Right lobe of liver (tissue), 6 donors: ENCODE measurements at regions not wholly inside any gene's neighbourhood (a gene's known extent, or its start where the extent isn't known, plus 50 kb on each side); places are given as distances from the start of the nearest gene placed in this dataset.
"Not testable (repeated sequence)": the region's sequence is repeated elsewhere in the genome, so short reads cannot be mapped to it uniquely, and the experiment has no call there.

Experiments
- ATAC-seq, 4 donors: fragments of 200-7000 bp; cut with Tn5 transposase; one replicate each; pipeline ENCODE4 v1.9.1; 2020; ENCODE audit warnings: mild to moderate bottlenecking in 4 of 4, moderate library complexity in 4 of 4
- DNase-seq, 3 donors: peaks; one replicate each; pipeline ENCODE4 v3.0.0-alpha.2; 2020
- H3K27ac ChIP-seq, 3 donors: fragments of 200-600 bp; one replicate each; pipeline ENCODE4 v1.8.0; 2022
- H3K27me3 ChIP-seq, 2 donors: fragments of 200-600 bp; one replicate each; pipeline ENCODE4 v1.8.0; 2022
- H3K36me3 ChIP-seq, 4 donors: fragments of 200-600 bp; sonication (generic) in 1 of 4; one replicate each; pipeline versions ENCODE4 v1.5.1 to v1.8.0; 2017 to 2022; ENCODE audit warnings: control low read depth in 1 of 4
- H3K4me1 ChIP-seq, 4 donors: fragments of 200-600 bp; sonication (generic) in 1 of 4; one replicate each; pipeline versions ENCODE4 v1.5.1 to v1.8.0; 2017 to 2022; ENCODE audit warnings: control low read depth in 1 of 4
- H3K4me3 ChIP-seq, 3 donors: fragments of 200-600 bp; one replicate each; pipeline ENCODE4 v1.8.0; 2022
- H3K9me3 ChIP-seq, 4 donors: fragments of 200-600 bp; sonication (generic) in 1 of 4; one replicate each; pipeline versions ENCODE4 v1.5.1 to v1.8.0; 2017 to 2022; ENCODE audit warnings: control low read depth in 1 of 4
- CTCF ChIP-seq, 4 donors: fragments of 200-600 bp in 3 of 4; fragments of 450-650 bp in 1 of 4; IDR thresholded peaks; one replicate each; pipeline versions ENCODE4 v1.5.1 to v1.8.0; 2016 to 2022; ENCODE audit warnings: antibody characterized with exemption in 4 of 4, mild to moderate bottlenecking in 2 of 4
- POLR2A ChIP-seq: fragments of 450-650 bp; IDR thresholded peaks from one replicate; pipeline ENCODE4 v1.6.1; 2017; ENCODE audit warnings: antibody characterized with exemption, mild to moderate bottlenecking
- WGBS: methylation state at CpG from one replicate; pipeline ENCODE4 v1.1.6; 2018; ENCODE audit warnings: low coverage, low lambda C conversion rate; ENCODE audit not compliant: insufficient coverage; ENCODE audit errors: missing lambda C conversion rate; 5-methylcytosine and 5-hydroxymethylcytosine counted together
- intact Hi-C, 2 donors: fragments of 100-400 bp; cut with DNase I; formaldehyde crosslinking; loops; one replicate each; pipeline versions ENCODE4 v1.11.2 to v1.14.1; 2022
- donor health status: DM: no; HTN: yes; CAD: no.
- donor health status: DM: no; HTN: no; CAD: no.
- donor health status: DM: no; HTN: no; CAD: no.
- donor health status: DM: no; HTN: yes; CAD: no.
- donor health status: DM: no; HTN: yes; CAD: no.

DNA sequence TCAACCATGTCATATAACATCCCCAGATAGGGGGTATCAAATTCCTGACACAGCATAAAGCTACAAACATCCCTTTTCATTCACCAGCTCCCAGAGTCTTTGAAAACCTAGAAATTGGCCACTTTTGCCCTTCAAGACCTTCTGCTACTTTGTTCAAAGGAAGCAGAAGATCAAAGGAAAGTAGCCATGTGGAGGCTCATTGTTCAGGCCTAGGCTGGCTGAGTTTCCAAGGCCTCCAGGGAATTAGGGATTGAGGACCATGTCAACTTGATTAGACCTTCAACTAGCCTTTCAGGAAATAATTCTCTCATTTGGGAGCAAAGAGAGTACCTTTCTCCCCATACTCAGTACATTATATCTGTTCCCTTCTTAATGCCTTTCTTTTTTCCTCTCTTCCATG, 66.8 kb upstream of the ATXN3L start:
- Histone ChIP-seq H3K36me3 (no peaks in the 10 kb centered on the region), H3K27ac (no peak overlapping the region), H3K4me1 (no peaks in the 10 kb centered on the region), H3K4me3 (no peak overlapping the region), H3K9me3 (peaks cover 0 to 3% (median 0%) of the 10 kb centered on the region in 4 donors), H3K27me3 (no peaks in the 10 kb centered on the region)
- TF ChIP-seq POLR2A (no peak), CTCF (IDR thresholded peaks at IDR 0.05) (no peak)
- no peak for ATAC-seq
- DNase-seq = no peak
- intact Hi-C loops = no loop called here

DNA sequence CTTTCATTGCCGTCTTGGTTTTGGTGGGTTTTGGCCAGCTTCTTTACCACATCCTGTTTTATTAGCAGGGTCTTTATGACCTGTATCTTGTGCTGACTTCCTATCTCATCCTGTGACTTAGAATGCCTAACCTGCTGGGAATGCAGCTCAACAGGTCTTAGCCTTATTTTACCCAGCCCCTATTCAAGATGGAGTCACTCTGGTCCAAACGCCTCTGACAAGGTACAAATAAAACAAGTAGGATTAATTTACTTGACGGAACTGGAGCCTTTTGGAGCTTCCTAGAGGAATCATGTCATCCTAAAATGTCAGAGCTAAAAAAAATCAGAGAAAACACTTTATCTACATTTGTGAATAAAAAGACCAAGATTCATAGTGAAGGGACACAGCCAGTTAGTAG, 66.2 kb upstream of the ATXN3L start:
- Histone ChIP-seq H3K27me3 (no peaks in the 10 kb centered on the region), H3K36me3 (no peaks in the 10 kb centered on the region), H3K9me3 (peaks cover 0 to 3% (median 0%) of the 10 kb centered on the region in 4 donors), H3K4me1 (no peaks in the 10 kb centered on the region), H3K4me3 (no peak overlapping the region), H3K27ac (no peak overlapping the region)
- no peak for TF ChIP-seq POLR2A
- TF ChIP-seq CTCF (IDR thresholded peaks at IDR 0.05) = no peak
- DNase-seq (no peak), ATAC-seq (no peak)
- intact Hi-C loops = no loop called here
- WGBS = 53% methylated on average over 3 of the region's 3 CpGs

DNA sequence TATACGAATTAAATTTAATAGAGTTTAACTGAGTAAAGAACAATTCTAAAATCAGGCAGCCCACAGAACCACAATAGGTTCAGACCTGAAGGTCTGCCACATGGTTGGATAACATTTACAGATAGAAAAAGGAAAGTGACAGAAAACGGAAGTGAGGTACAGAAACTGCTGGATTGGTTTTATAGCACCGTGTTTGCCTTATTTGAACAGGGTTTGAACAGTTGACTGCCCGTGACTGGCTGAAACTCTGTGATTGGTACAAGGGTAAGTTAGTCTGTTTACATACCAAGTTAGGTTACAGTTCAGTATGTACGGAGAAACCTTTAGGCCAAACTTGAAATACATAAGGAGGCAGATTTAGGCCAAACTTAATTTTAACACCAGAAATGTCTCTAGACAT, 64.1 kb upstream of the ATXN3L start:
- WGBS = 42% methylated on average over 5 of the region's 5 CpGs
- TF ChIP-seq POLR2A (no peak), CTCF (IDR thresholded peaks at IDR 0.05) (no peak)
- ATAC-seq (peak in 2 of 4 donors; percentile 46 to 54), DNase-seq (no peak)
- H3K9me3 ChIP-seq = peaks cover 0 to 3% (median 0%) of the 10 kb centered on the region in 4 donors
- H3K27ac ChIP-seq = no peak overlapping the region
- no peaks in the 10 kb centered on the region for H3K4me1 ChIP-seq
- no peak overlapping the region for H3K4me3 ChIP-seq
- H3K27me3 ChIP-seq = no peaks in the 10 kb centered on the region
- intact Hi-C loops = no loop called here
- H3K36me3 ChIP-seq = no peaks in the 10 kb centered on the region

GRCh38 chrX:13381514-13381913, 61.7 kb upstream of the ATXN3L start:
- Histone ChIP-seq H3K9me3 (peaks cover 0 to 3% (median 0%) of the 10 kb centered on the region in 4 donors), H3K27ac (no peak overlapping the region), H3K27me3 (no peaks in the 10 kb centered on the region), H3K36me3 (no peaks in the 10 kb centered on the region), H3K4me1 (no peaks in the 10 kb centered on the region), H3K4me3 (no peak overlapping the region)
- intact Hi-C loops = no loop called here
- ATAC-seq = no peak
- no peak for DNase-seq
- 61% methylated on average over 2 of the region's 2 CpGs for WGBS
- TF ChIP-seq POLR2A (no peak), CTCF (IDR thresholded peaks at IDR 0.05) (no peak)

GRCh38 chrX:13380211-13380610, 60.4 kb upstream of the ATXN3L start:
- no peak overlapping the region for H3K4me3 ChIP-seq
- no peak for DNase-seq
- TF ChIP-seq POLR2A (no peak), CTCF (IDR thresholded peaks at IDR 0.05) (no peak)
- 24% methylated on average over 2 of the region's 2 CpGs for WGBS
- intact Hi-C loops = no loop called here
- no peaks in the 10 kb centered on the region for H3K27me3 ChIP-seq
- no peaks in the 10 kb centered on the region for H3K36me3 ChIP-seq
- H3K27ac ChIP-seq = no peak overlapping the region
- no peak for ATAC-seq
- peaks cover 0 to 3% (median 0%) of the 10 kb centered on the region in 4 donors for H3K9me3 ChIP-seq
- H3K4me1 ChIP-seq = no peaks in the 10 kb centered on the region

DNA sequence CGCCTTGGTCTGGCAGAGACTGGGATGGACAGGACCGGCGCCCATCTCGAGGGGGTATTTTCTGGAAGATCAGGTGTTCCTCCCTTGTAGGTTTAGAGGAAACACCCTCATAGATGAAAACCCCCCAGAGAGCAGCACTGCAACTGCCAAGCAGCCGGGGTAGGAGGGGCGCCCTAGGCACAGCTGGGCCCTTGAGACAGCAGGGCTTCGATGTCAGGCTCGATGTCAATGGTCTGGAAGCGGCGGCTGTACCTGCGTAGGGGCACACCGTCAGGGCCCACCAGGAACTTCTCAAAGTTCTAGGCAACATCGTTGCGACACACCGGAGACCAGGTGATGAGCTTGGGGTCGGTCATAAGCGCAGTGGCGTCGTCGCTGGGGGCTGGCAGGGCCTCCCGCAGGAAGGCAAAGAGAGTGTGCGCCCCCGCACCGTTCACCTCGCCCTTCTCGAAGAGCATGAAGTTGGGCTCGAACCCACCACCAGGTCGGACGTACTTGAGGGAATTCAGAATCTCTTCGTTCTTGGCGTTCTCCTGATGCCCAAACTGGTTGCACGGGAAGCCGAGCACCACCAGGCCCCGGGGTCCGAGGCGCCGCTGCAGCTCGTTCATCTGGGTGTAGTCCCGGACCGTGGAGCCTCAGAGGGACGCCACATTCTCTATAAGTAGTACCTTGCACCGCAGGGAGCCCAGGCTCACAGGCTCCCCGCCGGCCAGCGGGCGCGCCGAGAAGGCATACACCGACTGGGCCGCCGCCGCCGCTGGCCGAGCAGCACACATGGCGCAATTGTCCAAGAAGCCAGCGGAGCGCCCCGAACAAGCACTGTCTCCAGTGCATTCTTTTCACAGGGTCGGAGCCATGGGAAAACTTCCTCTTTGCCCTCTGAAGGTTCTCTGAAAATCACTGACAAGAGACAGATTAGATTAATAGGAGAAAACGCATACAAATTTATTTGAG, 59.0 kb upstream of the ATXN3L start:
- peak in 1 of 3 donors; percentile 26 for DNase-seq

More for the DNA sequence above, 59.0 kb upstream of the ATXN3L start:
- H3K9me3 ChIP-seq, H3K4me1 ChIP-seq, intact Hi-C loops, H3K36me3 ChIP-seq, H3K27me3 ChIP-seq, H3K27ac ChIP-seq, H3K4me3 ChIP-seq: not testable (repeated sequence)
- 77% methylated on average over 12 of the region's 60 CpGs for WGBS
- ATAC-seq = peak; percentile 19 to 66 (median 50)
